GM12878 (cell line): ENCODE measurements at regions not wholly inside any gene's neighbourhood (a gene's known extent, or its start where the extent isn't known, plus 50 kb on each side); places are given as distances from the start of the nearest gene placed in this dataset.

Experiments used
- ATAC-seq: fragments of 200-7000 bp; cut with Tn5 transposase; 3 replicates; pipeline ENCODE4 v1.9.1; 2020; ENCODE audit warnings: mild to moderate bottlenecking, moderate library complexity
- BruUV-seq: library from RNA; stranded (reverse); fragments of 400-500 nt; replicated peaks from 2 replicates; lab custom pipeline; 2021; lab: Mats Ljungman, UMichigan
- CTCF ChIA-PET: fragments of 300-600 bp; sonication (Branson Sonifier 250); formaldehyde crosslinking; extraction: SDS; loops from one replicate; lab custom pipeline; 2021; ENCODE audit warnings: inconsistent platforms; lab: Yijun Ruan, JAX
- POLR2A ChIA-PET: fragments of 350-600 bp; formaldehyde crosslinking; extraction: SDS; loops from one replicate; lab custom pipeline; 2021; ENCODE audit warnings: inconsistent platforms; lab: Charles Lee
- RAD21 ChIA-PET: fragments of 300-600 bp; sonication (Branson Sonifier 250); formaldehyde crosslinking; loops from one replicate; lab custom pipeline; 2023; ENCODE audit warnings: antibody characterized with exemption; ENCODE audit not compliant: unreplicated experiment; lab: Charles Lee
- SMC1A ChIA-PET: fragments of 300-600 bp; sonication (Branson Sonifier 250); formaldehyde crosslinking; loops from one replicate; lab custom pipeline; 2023; ENCODE audit not compliant: unreplicated experiment, uncharacterized antibody; lab: Charles Lee
- DNase-seq: peaks from one replicate; pipeline ENCODE4 v3.0.0-alpha.2; 2011; ENCODE audit warnings: low read depth, low spot score
- FAIRE-seq: peaks from 3 replicates; lab custom pipeline; 2011; peaks lifted over from hg19 to GRCh38; lab: Jason Lieb, UNC
- H2AFZ ChIP-seq: 2 replicates; pipeline ENCODE4 v1.6.0; 2011; ENCODE audit warnings: low read depth, low read length, control low read depth; ENCODE audit not compliant: control insufficient read depth
- H3K27ac ChIP-seq: 2 replicates; pipeline ENCODE4 v1.5.1; 2011; ENCODE audit warnings: control low read depth; ENCODE audit not compliant: control insufficient read depth, insufficient read depth
- H3K27me3 ChIP-seq, 2 experiments: replicated peaks in 1 of 2; 2 replicates each; pipeline versions ENCODE4 v1.6.0 to v1.6.1; 2011; ENCODE audit warnings: low read length in 1 of 2; ENCODE audit not compliant: control insufficient read depth in 2 of 2, insufficient read depth in 2 of 2
- H3K36me3 ChIP-seq, 2 experiments: 2 replicates each; pipeline ENCODE4 v1.5.1; 2011; ENCODE audit warnings: low read length in 1 of 2; ENCODE audit not compliant: control insufficient read depth in 2 of 2, insufficient read depth in 2 of 2
- H3K4me1 ChIP-seq: 2 replicates; pipeline ENCODE4 v1.6.1; 2011; ENCODE audit warnings: mild to moderate bottlenecking, low read length, moderate library complexity, mixed read lengths; ENCODE audit not compliant: control insufficient read depth, insufficient read depth
- H3K4me2 ChIP-seq: 2 replicates; pipeline ENCODE4 v1.6.0; 2011; ENCODE audit warnings: control low read depth; ENCODE audit not compliant: control insufficient read depth, insufficient read depth
- H3K4me3 ChIP-seq: fragments of 200-600 bp; sonication (generic); 2 replicates; pipeline ENCODE4 v1.5.1; 2016
- H3K79me2 ChIP-seq: 2 replicates; pipeline ENCODE4 v1.6.0; 2011; ENCODE audit warnings: low read length; ENCODE audit not compliant: control insufficient read depth, insufficient read depth
- H3K9ac ChIP-seq: 2 replicates; pipeline ENCODE4 v1.8.0; 2011; ENCODE audit warnings: low read length, control low read depth, mixed read lengths; ENCODE audit not compliant: control insufficient read depth, insufficient read depth
- H3K9me3 ChIP-seq: replicated peaks from 3 replicates; pipeline ENCODE4 v1.5.1; 2011; ENCODE audit warnings: mild to moderate bottlenecking, low read length; ENCODE audit not compliant: control insufficient read depth, insufficient read depth
- H4K20me1 ChIP-seq: 2 replicates; pipeline ENCODE4 v1.6.0; 2011; ENCODE audit not compliant: control insufficient read depth, insufficient read depth
- BACH1 ChIP-seq: fragments of 450-650 bp; IDR thresholded peaks from 2 replicates; pipeline ENCODE4 v1.6.1; 2017; ENCODE audit warnings: mild to moderate bottlenecking, borderline replicate concordance
- MYB ChIP-seq: fragments of 150-350 bp; IDR thresholded peaks from 2 replicates; pipeline ENCODE4 v1.6.1; 2014; ENCODE audit warnings: mild to moderate bottlenecking, low read depth, low read length, borderline replicate concordance
- POLR2AphosphoS2 ChIP-seq: IDR thresholded peaks from 2 replicates; pipeline ENCODE4 v1.6.1; 2011; ENCODE audit warnings: low read depth, mild to moderate bottlenecking, low read length, improper control_type of control experiment, moderate library complexity
- RAD21 ChIP-seq: IDR thresholded peaks from 2 replicates; pipeline ENCODE4 v1.6.1; 2011; ENCODE audit warnings: mild to moderate bottlenecking, low read depth, low read length, moderate library complexity; ENCODE audit not compliant: insufficient read depth
- SMC3 ChIP-seq: IDR thresholded peaks from 2 replicates; pipeline ENCODE4 v1.6.1; 2011; ENCODE audit warnings: low read length, improper control_type of control experiment, borderline replicate concordance
- WGBS: methylation state at CpG from one replicate; pipeline ENCODE4 v1.1.6; 2016; ENCODE audit warnings: low lambda C conversion rate; ENCODE audit not compliant: insufficient replicate concordance, insufficient coverage; ENCODE audit errors: missing lambda C conversion rate; 5-methylcytosine and 5-hydroxymethylcytosine counted together
- in situ Hi-C: fragments of 300-500 bp; cut with MboI; formaldehyde crosslinking; loops from 9 replicates; pipeline ENCODE4 v1.14.3; 2018; ENCODE audit warnings: mixed read lengths
- intact Hi-C: fragments of 100-400 bp; cut with micrococcal nuclease; formaldehyde crosslinking; loops from one replicate; pipeline ENCODE4 v1.14.2; 2022; ENCODE audit not compliant: unreplicated experiment
- TF ChIP-seq, protein P1 (sequence below): fragments of 450-650 bp; IDR thresholded peaks from 2 replicates; pipeline ENCODE4 v1.6.1; 2016; ENCODE audit warnings: mild to moderate bottlenecking, moderate library complexity, borderline replicate concordance
- TF ChIP-seq, protein P2 (sequence below), 3 experiments: IDR thresholded peaks in 2 of 3; conservative IDR thresholded peaks in 1 of 3; 2 replicates each; pipeline ENCODE4 v1.5.1; 2011; ENCODE audit warnings: low read depth in 3 of 3, low read length in 3 of 3, mild to moderate bottlenecking in 3 of 3, control low read depth in 2 of 3, moderate library complexity in 2 of 3, inconsistent platforms in 1 of 3, mixed read lengths in 1 of 3; ENCODE audit not compliant: control insufficient read depth in 2 of 3, insufficient read depth in 1 of 3; ENCODE audit errors: extremely low read depth in 1 of 3

DNA sequence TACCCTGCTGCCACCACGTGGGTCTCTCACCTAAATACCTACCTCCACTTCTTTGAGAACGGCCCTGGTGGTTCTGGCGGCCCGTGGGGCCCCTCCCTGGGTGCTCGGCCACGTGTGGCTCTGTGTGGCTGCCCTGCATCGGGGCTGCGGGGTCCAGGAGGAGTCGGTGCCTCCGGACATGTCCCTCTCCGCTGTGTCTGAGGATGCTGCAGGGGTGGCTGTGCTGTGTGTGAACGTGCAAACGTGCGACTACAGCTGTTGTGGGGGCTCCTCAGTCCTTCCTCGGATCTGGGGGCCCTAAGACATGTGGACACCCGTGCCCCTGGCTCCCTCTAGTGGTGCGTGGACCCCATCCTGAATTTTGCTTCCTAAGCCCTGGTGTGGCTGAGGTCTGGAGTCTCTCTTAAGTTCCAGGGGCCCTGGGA, 691.8 kb downstream of the QKI start:
- no peak overlapping the region for H3K4me2 ChIP-seq
- ATAC-seq, result peak; percentile 66
- CTCF ChIA-PET, result no interaction called here

DNA sequence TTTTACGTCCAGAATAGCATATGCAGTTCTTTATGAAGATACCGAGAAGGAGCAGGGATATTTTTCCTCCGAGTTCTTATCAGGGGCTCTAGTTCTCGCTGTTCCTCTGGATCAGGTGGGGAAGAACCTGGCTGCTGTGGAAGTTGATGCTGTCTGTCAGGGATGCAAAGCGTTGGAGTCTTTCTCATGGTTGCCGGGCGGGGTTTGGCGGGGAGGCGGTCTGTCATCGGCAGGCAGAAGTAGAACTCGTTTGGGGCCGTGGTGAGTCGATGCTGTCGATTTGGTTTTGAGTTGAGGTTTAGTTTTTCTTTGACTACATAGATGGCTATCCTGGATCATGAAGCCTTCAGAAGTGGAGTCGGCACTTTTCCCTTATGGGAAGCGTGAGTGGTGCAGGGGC, 691.2 kb downstream of the QKI start:
- POLR2A ChIA-PET, result no interaction called here
- H2AFZ ChIP-seq, result no peak overlapping the region
- TF ChIP-seq, protein P1, sequence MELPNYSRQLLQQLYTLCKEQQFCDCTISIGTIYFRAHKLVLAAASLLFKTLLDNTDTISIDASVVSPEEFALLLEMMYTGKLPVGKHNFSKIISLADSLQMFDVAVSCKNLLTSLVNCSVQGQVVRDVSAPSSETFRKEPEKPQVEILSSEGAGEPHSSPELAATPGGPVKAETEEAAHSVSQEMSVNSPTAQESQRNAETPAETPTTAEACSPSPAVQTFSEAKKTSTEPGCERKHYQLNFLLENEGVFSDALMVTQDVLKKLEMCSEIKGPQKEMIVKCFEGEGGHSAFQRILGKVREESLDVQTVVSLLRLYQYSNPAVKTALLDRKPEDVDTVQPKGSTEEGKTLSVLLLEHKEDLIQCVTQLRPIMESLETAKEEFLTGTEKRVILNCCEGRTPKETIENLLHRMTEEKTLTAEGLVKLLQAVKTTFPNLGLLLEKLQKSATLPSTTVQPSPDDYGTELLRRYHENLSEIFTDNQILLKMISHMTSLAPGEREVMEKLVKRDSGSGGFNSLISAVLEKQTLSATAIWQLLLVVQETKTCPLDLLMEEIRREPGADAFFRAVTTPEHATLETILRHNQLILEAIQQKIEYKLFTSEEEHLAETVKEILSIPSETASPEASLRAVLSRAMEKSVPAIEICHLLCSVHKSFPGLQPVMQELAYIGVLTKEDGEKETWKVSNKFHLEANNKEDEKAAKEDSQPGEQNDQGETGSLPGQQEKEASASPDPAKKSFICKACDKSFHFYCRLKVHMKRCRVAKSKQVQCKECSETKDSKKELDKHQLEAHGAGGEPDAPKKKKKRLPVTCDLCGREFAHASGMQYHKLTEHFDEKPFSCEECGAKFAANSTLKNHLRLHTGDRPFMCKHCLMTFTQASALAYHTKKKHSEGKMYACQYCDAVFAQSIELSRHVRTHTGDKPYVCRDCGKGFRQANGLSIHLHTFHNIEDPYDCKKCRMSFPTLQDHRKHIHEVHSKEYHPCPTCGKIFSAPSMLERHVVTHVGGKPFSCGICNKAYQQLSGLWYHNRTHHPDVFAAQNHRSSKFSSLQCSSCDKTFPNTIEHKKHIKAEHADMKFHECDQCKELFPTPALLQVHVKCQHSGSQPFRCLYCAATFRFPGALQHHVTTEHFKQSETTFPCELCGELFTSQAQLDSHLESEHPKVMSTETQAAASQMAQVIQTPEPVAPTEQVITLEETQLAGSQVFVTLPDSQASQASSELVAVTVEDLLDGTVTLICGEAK, result no peak
- TF ChIP-seq BACH1 (no peak), POLR2AphosphoS2 (no peak)

More for the DNA sequence above, 691.8 kb downstream of the QKI start:
- FAIRE-seq, result no peak
- POLR2A ChIA-PET, result no interaction called here
- RAD21 ChIA-PET, result no interaction called here
- intact Hi-C loops, result loop anchor here (10.0 kb wide), 2 partner anchors 692 to 818 kb away; partner anchors contain the start of gene QKI
- H3K9me3 ChIP-seq, result no peaks in the 10 kb centered on the region
- H3K4me3 ChIP-seq, result no peak overlapping the region
- no peaks in the 10 kb centered on the region for H3K4me1 ChIP-seq
- H3K27me3 ChIP-seq, result no peaks in the 10 kb centered on the region
- TF ChIP-seq, protein P2, sequence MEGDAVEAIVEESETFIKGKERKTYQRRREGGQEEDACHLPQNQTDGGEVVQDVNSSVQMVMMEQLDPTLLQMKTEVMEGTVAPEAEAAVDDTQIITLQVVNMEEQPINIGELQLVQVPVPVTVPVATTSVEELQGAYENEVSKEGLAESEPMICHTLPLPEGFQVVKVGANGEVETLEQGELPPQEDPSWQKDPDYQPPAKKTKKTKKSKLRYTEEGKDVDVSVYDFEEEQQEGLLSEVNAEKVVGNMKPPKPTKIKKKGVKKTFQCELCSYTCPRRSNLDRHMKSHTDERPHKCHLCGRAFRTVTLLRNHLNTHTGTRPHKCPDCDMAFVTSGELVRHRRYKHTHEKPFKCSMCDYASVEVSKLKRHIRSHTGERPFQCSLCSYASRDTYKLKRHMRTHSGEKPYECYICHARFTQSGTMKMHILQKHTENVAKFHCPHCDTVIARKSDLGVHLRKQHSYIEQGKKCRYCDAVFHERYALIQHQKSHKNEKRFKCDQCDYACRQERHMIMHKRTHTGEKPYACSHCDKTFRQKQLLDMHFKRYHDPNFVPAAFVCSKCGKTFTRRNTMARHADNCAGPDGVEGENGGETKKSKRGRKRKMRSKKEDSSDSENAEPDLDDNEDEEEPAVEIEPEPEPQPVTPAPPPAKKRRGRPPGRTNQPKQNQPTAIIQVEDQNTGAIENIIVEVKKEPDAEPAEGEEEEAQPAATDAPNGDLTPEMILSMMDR (IDR thresholded peaks at IDR 0.05 in 2 of 3, conservative IDR thresholded peaks at IDR 0.05 in 1 of 3; ENCODE audit: control insufficient read depth in 2 of 3, extremely low read depth in 1 of 3, insufficient read depth in 1 of 3, low read depth in 3 of 3, low read length in 3 of 3), result peak; percentile 27 to 38 (median 36); a peak in 3 of 6 replicates
- TF ChIP-seq RAD21 (peak; percentile 51), MYB (no peak), SMC3 (peak; percentile 29; the same call in 1 of the 2 replicates)
- TF ChIP-seq, all 136 proteins: peak for 3
- in situ Hi-C loops, result no loop called here
- BruUV-seq, result no TSS peak
- Histone ChIP-seq H4K20me1 (no peaks in the 10 kb centered on the region), H3K27ac (no peak overlapping the region), H3K36me3 (no peaks in the 10 kb centered on the region), H3K9ac (no peak overlapping the region), H3K79me2 (no peaks in the 10 kb centered on the region), H2AFZ (no peak overlapping the region)
- WGBS, result 33% methylated on average over 17 of the region's 17 CpGs
- DNase-seq, result no peak
- SMC1A ChIA-PET, result no interaction called here

More for the DNA sequence above, 691.2 kb downstream of the QKI start:
- intact Hi-C loops, result loop anchor here (10.0 kb wide), 2 partner anchors 691 to 819 kb away; partner anchors contain the start of gene QKI
- no peaks in the 10 kb centered on the region for H3K27me3 ChIP-seq
- H3K4me1 ChIP-seq, result no peaks in the 10 kb centered on the region
- ATAC-seq, result no peak
- H3K4me3 ChIP-seq, result no peak overlapping the region
- no TSS peak for BruUV-seq
- no peaks in the 10 kb centered on the region for H4K20me1 ChIP-seq
- no peak for DNase-seq
- H3K36me3 ChIP-seq, result no peaks in the 10 kb centered on the region
- no peak overlapping the region for H3K27ac ChIP-seq
- H3K4me2 ChIP-seq, result no peak overlapping the region
- ChIA-PET SMC1A (no interaction called here), RAD21 (no interaction called here), CTCF (no interaction called here)
- FAIRE-seq, result no peak
- H3K9ac ChIP-seq, result no peak overlapping the region
- no peaks in the 10 kb centered on the region for H3K79me2 ChIP-seq
- no peaks in the 10 kb centered on the region for H3K9me3 ChIP-seq
- WGBS, result 69% methylated on average over 16 of the region's 16 CpGs
- in situ Hi-C loops, result no loop called here
